ENCODE measurements at regions not wholly inside any gene's neighbourhood (a gene's known extent, or its start where the extent isn't known, plus 50 kb on each side); places are given as distances from the start of the nearest gene placed in this dataset.
"Not testable (repeated sequence)": the region's sequence is repeated elsewhere in the genome, so short reads cannot be mapped to it uniquely, and the experiment has no call there.

GRCh38 chr19:28319227-28319626, 893.7 kb downstream of the UQCRFS1 start:
- Histone ChIP-seq H3K4me3 (no peak overlapping the region), H3K27ac (no peak overlapping the region)
- no peak for TF ChIP-seq CTCF (IDR thresholded peaks at IDR 0.05)
- DNase-seq (ENCODE audit: low spot score): no peak

- no peak for TF ChIP-seq CTCF (IDR thresholded peaks at IDR 0.05)
- no peak for DNase-seq (ENCODE audit: low spot score)
- Histone ChIP-seq H3K27ac (no peak overlapping the region), H3K4me3 (no peak overlapping the region)
Measured at GRCh38 chr19:28318469-28319179, 894.3 kb downstream of the UQCRFS1 start.

- DNase-seq (ENCODE audit: low spot score): no peak
- no peak overlapping the region for H3K27ac ChIP-seq
- TF ChIP-seq CTCF (IDR thresholded peaks at IDR 0.05): no peak
- no peak overlapping the region for H3K4me3 ChIP-seq
Measured at GRCh38 chr19:28316464-28316863, 896.5 kb downstream of the UQCRFS1 start.

- DNase-seq (ENCODE audit: low spot score): no peak
- Histone ChIP-seq H3K27ac (no peak overlapping the region), H3K4me3 (no peak overlapping the region)
- no peak for TF ChIP-seq CTCF (IDR thresholded peaks at IDR 0.05)
Measured at GRCh38 chr19:28314756-28315155, 898.2 kb downstream of the UQCRFS1 start.

GRCh38 chr19:28314287-28314686, 898.7 kb downstream of the UQCRFS1 start:
- Histone ChIP-seq H3K27ac (no peak overlapping the region), H3K4me3 (no peak overlapping the region)
- DNase-seq (ENCODE audit: low spot score): no peak
- TF ChIP-seq CTCF (IDR thresholded peaks at IDR 0.05): no peak

GRCh38 chr19:28313633-28314032, 899.3 kb downstream of the UQCRFS1 start:
- TF ChIP-seq CTCF (IDR thresholded peaks at IDR 0.05): no peak
- Histone ChIP-seq H3K27ac (no peak overlapping the region), H3K4me3 (peak overlapping the region; percentile 28)
- no peak for DNase-seq (ENCODE audit: low spot score)

GRCh38 chr19:28312269-28312668, 900.7 kb downstream of the UQCRFS1 start:
- DNase-seq (ENCODE audit: low spot score): no peak
- no peak overlapping the region for H3K4me3 ChIP-seq
- H3K27ac ChIP-seq: no peak overlapping the region
- no peak for TF ChIP-seq CTCF (IDR thresholded peaks at IDR 0.05)

GRCh38 chr19:28310829-28311228, 902.1 kb downstream of the UQCRFS1 start:
- not testable (repeated sequence) for H3K4me3 ChIP-seq; H3K27ac ChIP-seq; DNase-seq (ENCODE audit: low spot score)

Measured in coronary artery (tissue), 2 donors.